ENCODE measurements at regions not wholly inside any gene's neighbourhood (a gene's known extent, or its start where the extent isn't known, plus 50 kb on each side); places are given as distances from the start of the nearest gene placed in this dataset.
"Not testable (repeated sequence)": the region's sequence is repeated elsewhere in the genome, so short reads cannot be mapped to it uniquely, and the experiment has no call there.

DNA sequence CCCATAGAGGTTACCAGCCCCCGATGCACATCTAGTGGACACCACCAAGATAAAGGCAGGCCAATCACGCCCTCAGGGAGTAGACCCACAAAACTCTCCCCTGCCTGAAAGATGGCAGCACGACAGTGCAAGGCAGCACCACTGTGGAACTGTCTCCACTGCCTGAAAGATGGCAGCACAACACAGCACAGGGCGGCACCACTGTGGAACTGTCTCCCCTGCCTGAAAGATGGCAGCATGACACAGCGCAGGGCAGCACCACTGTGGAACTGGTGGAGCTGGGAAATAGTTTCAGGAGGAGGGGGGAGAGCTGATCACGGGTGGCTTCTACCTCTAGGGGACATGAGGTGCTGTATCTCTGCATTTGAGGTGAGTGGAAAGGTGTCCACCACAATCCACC, 340.4 kb upstream of the FRG1 start:
- 76% methylated on average over 3 of the region's 6 CpGs for WGBS
- TF ChIP-seq, protein P1, sequence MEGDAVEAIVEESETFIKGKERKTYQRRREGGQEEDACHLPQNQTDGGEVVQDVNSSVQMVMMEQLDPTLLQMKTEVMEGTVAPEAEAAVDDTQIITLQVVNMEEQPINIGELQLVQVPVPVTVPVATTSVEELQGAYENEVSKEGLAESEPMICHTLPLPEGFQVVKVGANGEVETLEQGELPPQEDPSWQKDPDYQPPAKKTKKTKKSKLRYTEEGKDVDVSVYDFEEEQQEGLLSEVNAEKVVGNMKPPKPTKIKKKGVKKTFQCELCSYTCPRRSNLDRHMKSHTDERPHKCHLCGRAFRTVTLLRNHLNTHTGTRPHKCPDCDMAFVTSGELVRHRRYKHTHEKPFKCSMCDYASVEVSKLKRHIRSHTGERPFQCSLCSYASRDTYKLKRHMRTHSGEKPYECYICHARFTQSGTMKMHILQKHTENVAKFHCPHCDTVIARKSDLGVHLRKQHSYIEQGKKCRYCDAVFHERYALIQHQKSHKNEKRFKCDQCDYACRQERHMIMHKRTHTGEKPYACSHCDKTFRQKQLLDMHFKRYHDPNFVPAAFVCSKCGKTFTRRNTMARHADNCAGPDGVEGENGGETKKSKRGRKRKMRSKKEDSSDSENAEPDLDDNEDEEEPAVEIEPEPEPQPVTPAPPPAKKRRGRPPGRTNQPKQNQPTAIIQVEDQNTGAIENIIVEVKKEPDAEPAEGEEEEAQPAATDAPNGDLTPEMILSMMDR (IDR thresholded peaks at IDR 0.05): no peak
- no peak for TF ChIP-seq EP300 (IDR thresholded peaks at IDR 0.05)
- TF ChIP-seq POLR2A (IDR thresholded peaks at IDR 0.05): no peak
- TF ChIP-seq POLR2AphosphoS5 (IDR thresholded peaks at IDR 0.05): no peak
- Histone ChIP-seq H3K4me1 (no peaks in the 10 kb centered on the region), H3K27ac (no peak overlapping the region), H3K27me3 (no peaks in the 10 kb centered on the region), H3K4me3 (no peak overlapping the region), H3K36me3 (no peaks in the 10 kb centered on the region), H3K9me3 (no peaks in the 10 kb centered on the region)
- DNase-seq (ENCODE audit: low spot score in 2 of 2): no peak

DNA sequence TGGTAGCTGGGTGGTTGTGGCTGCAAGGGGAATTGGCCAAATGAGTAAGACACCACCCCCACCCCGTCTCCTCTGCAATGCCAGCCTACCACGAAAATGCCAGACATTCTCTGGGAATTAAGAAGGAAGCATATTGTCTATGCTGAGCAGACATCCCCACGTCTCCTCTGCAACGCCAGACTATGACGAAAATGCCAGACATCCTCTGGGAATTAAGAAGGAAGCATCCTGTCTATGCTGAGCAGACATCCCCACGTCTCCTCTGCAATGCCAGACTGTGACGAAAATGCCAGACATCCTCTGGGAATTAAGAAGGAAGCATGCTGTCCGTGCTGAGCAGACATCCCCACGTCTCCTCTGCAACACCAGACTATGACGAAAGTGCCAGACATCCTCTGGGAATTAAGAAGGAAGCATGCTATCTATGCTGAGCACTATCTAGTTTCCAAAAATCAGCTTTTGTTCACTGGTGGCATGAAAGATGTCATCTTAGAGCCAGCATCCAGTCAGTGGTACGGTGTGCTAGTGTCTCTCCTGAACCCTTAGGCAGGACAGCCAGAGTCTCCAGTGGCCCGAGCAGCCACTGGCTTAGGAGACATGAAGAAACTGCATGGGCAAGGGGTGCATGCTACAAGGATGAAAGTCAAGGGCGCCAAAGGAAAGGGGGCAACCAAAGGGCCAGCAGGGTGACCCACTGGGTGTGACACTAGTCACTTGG, 339.8 kb upstream of the FRG1 start:
- H3K4me1 ChIP-seq: no peaks in the 10 kb centered on the region
- H3K9me3 ChIP-seq: no peaks in the 10 kb centered on the region
- H3K27ac ChIP-seq: no peak overlapping the region
- WGBS: 58% methylated on average over 13 of the region's 13 CpGs
- no peak overlapping the region for H3K4me3 ChIP-seq
- TF ChIP-seq, protein P1 (IDR thresholded peaks at IDR 0.05): no peak
- TF ChIP-seq POLR2A (IDR thresholded peaks at IDR 0.05) (no peak), EP300 (IDR thresholded peaks at IDR 0.05) (no peak), POLR2AphosphoS5 (IDR thresholded peaks at IDR 0.05) (no peak)
- no peaks in the 10 kb centered on the region for H3K27me3 ChIP-seq
- H3K36me3 ChIP-seq: no peaks in the 10 kb centered on the region
- DNase-seq (ENCODE audit: low spot score in 2 of 2): no peak

DNA sequence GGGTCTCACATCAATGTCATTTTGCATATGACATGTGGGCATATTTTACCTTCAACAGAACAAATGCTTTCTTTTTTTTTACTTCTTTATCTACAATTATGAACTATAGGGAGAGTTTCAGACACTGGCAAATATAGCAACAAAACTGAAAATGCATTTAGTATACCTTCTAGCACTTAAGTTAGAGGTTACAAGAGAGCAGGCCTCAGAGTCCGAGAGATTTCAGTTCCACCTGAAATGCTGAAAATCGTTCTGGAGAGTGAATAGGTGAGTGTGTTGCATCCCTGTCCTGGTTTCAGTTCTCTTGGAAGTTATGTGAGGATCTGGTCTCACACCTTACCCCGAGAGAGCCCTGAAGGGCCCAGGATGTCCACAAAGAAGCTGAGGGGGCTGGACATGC, 337.8 kb upstream of the FRG1 start:
- not testable (repeated sequence) for H3K4me1 ChIP-seq; H3K9me3 ChIP-seq; H3K27ac ChIP-seq; H3K27me3 ChIP-seq; H3K36me3 ChIP-seq; H3K4me3 ChIP-seq; DNase-seq (ENCODE audit: low spot score in 2 of 2)
- WGBS: 90% methylated on average over 3 of the region's 3 CpGs

DNA sequence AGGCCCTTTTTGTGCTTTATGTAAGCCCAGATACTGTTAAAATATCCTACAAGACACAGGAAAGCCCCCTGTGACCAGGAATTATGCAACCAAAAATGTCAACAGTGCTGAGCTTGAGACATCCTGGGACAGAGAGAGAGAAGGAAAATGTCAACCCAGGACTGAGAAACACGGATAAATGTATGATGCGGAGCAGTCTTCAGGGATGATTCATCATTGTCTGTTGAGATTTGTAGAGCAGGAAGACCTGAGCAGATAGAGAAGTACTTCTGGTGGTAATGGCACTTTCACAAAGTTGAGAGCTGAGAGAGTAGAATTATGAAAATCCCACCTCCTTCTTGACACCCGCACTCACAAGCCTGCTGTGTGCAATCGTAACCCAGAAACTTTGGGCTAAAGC, 330.1 kb upstream of the FRG1 start:
- H3K4me3 ChIP-seq; H3K36me3 ChIP-seq; H3K9me3 ChIP-seq; H3K4me1 ChIP-seq; DNase-seq (ENCODE audit: low spot score in 2 of 2); H3K27ac ChIP-seq; H3K27me3 ChIP-seq: not testable (repeated sequence)
- 56% methylated on average over 3 of the region's 4 CpGs for WGBS

DNA sequence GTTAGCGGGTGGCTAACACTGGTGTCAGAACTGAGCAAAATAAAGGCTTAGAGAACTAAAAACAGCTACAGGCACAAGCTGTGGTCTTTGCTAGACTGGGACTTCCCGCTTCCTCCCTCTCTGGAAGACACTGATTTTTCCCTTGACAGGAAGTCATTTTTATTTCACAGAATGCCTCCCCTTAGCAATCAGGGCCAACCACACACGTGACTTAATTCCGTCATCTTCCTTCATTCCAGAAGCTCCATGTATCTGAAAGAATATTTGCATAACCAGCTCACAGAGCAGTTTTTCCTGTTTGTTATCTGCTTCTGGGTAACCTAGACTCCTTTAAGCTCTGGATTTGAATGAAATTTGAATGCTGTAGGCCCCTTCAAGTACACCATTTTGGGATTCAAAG, 327.5 kb upstream of the FRG1 start:
- H3K27me3 ChIP-seq: no peaks in the 10 kb centered on the region
- H3K27ac ChIP-seq: no peak overlapping the region
- no peaks in the 10 kb centered on the region for H3K36me3 ChIP-seq
- peaks cover 2% of the 10 kb centered on the region for H3K9me3 ChIP-seq
- WGBS: 59% methylated on average over 4 of the region's 4 CpGs
- no peak for DNase-seq (ENCODE audit: low spot score in 2 of 2)
- no peaks in the 10 kb centered on the region for H3K4me1 ChIP-seq
- no peak for TF ChIP-seq POLR2AphosphoS5 (IDR thresholded peaks at IDR 0.05)
- TF ChIP-seq POLR2A (IDR thresholded peaks at IDR 0.05): no peak
- TF ChIP-seq, protein P1 (IDR thresholded peaks at IDR 0.05): no peak
- TF ChIP-seq EP300 (IDR thresholded peaks at IDR 0.05): no peak
- H3K4me3 ChIP-seq: no peak overlapping the region

DNA sequence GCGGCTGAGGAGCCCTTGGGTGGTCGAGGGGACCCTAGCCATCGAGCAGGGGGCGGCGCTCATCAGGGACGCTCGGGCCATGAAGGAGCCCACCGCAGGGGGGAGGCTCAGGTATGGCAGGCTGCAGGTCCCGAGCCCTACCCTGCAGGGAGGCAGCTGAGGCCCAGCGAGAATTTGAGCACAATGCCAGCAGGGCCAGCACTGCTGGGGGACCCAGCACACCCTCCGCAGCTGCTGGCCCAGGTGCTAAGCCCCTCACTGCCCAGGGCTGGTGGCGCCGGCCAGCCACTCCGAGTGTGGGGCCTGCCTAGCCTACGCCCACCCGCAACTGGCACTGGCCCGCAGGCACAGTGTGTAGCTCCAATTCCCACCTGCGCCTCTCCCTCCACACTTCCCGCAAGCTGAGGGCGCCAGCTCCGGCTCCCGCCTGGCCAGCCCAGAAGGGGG, 325.4 kb upstream of the FRG1 start:
- WGBS: 100% methylated on average over 2 of the region's 22 CpGs
- DNase-seq (ENCODE audit: low spot score in 2 of 2): no peak
- no peaks in the 10 kb centered on the region for H3K36me3 ChIP-seq
- peaks cover 2% of the 10 kb centered on the region for H3K9me3 ChIP-seq
- no peaks in the 10 kb centered on the region for H3K4me1 ChIP-seq
- H3K4me3 ChIP-seq: no peak overlapping the region
- no peaks in the 10 kb centered on the region for H3K27me3 ChIP-seq
- H3K27ac ChIP-seq: no peak overlapping the region
- TF ChIP-seq EP300 (IDR thresholded peaks at IDR 0.05) (no peak), POLR2A (IDR thresholded peaks at IDR 0.05) (no peak), POLR2AphosphoS5 (IDR thresholded peaks at IDR 0.05) (no peak)
- TF ChIP-seq, protein P1 (IDR thresholded peaks at IDR 0.05): no peak

DNA sequence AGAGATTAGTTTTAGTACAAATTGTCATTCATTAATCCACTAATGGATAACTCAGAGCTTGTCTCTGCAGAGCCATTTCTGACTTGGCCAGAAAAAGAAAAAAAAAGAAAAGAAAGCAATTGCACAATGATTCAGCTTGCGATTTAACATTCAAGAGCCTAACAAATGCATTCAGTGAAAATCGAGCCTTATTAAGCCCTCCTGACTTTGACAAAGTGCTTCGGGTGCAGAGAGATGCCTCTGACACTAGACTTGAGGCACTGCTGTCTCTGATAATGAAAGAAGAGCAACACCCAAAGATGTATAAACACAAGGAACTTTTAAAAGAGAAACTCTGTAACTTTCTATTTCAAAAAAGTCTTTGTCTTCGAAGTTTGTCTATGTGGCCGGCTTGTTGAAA, 322.9 kb upstream of the FRG1 start:
- WGBS: 54% methylated on average over 5 of the region's 5 CpGs
- H3K4me3 ChIP-seq; H3K9me3 ChIP-seq; H3K36me3 ChIP-seq; DNase-seq (ENCODE audit: low spot score in 2 of 2); H3K27me3 ChIP-seq; H3K4me1 ChIP-seq; H3K27ac ChIP-seq: not testable (repeated sequence)

DNA sequence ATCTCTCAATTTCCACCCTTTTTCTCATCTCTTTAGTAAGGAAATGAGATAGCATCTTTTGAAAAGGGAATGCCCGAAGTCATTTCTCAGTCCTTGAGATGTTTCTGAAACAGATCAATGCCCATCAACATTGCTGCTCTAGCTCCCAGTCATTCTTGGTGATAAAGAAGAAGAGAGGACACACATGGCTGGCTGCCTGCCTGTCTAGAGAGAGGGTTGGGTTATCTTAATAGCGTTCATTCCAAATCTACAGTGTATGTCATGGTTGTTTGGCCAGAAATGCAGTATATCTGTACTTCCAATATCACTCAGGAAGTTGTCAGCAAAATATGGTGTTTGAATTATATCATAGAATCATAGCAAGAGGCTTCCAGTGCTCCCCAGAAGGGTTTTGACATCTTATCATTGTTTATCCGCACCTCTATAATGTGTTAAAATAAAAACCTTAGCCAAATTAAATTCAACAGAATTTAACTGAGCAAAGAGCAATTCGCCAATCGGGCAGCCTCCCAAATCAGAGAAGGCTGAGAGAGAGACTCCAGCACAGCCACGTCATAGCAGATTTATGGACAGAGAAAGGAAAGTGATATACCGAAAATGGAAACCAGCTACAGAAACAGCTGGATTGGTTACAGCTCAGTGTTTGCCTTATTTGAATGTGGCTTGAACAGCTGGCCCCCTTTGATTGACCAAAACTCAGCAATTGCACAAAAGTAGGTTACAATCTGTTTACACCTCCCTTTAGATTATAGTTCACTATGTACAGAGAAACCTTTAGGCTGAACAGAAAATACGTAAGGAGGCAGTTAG, 321.0 kb upstream of the FRG1 start:
- H3K36me3 ChIP-seq; H3K4me1 ChIP-seq; H3K9me3 ChIP-seq; H3K27me3 ChIP-seq; H3K4me3 ChIP-seq; DNase-seq (ENCODE audit: low spot score in 2 of 2); H3K27ac ChIP-seq: not testable (repeated sequence)
- 66% methylated on average over 8 of the region's 8 CpGs for WGBS

DNA sequence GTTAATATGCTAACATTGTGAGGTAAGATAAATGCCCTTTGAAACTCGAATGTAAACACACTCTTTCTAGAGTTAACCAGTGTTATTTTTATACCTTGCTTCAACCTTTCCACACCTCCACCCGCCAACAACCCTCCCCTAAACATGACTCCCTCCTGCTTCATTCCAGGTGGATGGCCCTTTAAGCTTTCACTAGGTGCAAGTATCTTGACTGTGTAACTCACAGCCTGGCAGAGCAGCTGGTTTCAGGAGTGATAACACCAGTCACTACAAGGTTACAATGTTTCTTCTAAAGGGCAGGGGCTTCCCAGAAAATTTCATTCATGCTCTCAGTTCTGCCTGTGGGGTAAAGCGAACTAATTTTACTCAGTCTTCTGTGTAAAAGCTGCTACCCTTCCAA, 318.1 kb upstream of the FRG1 start:
- H3K4me1 ChIP-seq; H3K36me3 ChIP-seq; H3K4me3 ChIP-seq; DNase-seq (ENCODE audit: low spot score in 2 of 2); H3K27me3 ChIP-seq; H3K27ac ChIP-seq; H3K9me3 ChIP-seq: not testable (repeated sequence)
- 81% methylated on average over 3 of the region's 3 CpGs for WGBS
